ENCODE measurements at regions not wholly inside any gene's neighbourhood (a gene's known extent, or its start where the extent isn't known, plus 50 kb on each side); places are given as distances from the start of the nearest gene placed in this dataset.
"Not testable (repeated sequence)": the region's sequence is repeated elsewhere in the genome, so short reads cannot be mapped to it uniquely, and the experiment has no call there.

DNA sequence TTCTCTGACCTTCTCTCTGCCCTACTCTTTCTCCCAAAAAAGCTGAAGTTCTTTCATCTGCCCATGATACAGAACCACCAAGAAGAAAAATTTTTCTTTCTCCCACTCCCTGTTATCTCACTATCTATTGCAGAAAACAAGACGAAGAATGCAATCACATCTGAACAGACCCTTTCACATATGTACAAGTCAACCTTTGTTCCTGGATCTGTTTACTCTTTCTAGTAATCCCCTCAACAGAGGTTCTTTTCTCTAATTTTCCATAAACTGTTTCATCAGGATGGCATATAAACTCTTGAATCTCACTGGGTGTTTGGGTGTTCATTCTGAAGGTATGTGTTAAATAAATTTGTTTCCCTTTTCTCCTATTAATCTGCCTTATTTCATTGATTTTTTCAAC, 1262.7 kb upstream of the NRXN1 start:
- DNase-seq (ENCODE audit: low spot score), result no peak

DNA sequence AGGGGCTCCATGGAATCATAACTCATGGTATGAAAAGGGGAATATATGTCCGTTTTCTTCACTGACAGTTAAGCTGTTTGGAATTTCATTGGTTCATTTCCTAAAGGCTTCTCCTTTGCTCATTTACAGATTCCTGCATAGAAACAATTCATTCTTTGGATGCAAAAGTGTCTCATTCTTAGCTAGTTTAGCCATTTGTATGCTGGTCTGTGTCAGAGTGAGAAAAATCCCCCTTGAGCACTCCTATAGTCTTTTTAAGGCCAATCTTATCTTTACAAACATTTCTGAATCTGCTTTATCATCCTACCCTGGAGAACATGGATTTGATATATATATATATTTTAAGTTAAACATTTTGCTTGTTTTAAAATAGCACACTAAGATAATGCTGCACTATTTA, 1260.9 kb upstream of the NRXN1 start:
- DNase-seq (ENCODE audit: low spot score), result no peak

DNA sequence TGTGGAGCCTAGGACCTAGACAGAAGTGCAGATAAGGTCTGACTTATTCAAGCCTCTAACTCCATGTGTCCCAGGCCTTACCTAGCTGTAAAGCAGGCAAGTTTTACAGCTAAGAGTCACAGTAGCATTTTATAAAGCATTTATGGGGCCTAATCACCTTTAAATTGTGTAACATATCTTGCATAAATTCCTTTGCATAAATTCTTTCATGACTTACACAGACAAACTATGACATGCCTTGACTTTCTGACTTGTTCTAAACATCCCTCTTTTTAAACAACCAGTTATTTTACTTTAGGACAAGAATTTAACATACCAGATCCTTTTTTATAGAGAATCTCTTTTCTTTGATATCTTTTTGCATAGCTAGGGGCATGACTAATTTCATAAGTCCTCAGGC, 1257.8 kb upstream of the NRXN1 start:
- DNase-seq (ENCODE audit: low spot score), result no peak

DNA sequence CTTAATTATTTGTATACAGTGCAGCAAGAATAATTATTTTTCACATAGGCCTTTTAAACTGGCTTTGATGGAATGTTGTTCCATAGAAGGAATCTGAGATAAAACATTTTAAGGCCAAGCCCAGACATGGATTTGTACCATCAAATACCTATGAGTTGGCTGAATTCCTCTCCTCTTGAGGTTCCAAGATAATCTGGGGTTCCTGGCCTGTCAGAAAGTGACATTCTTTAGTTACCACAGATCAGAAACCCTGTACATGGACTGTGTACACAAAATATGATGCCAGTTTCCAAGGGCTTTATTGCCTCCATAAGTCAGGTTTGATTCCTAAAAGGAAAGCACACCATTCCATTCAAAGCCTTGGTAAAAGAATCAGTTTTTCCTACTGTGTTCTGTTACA, 1256.7 kb upstream of the NRXN1 start:
- DNase-seq (ENCODE audit: low spot score), result no peak

DNA sequence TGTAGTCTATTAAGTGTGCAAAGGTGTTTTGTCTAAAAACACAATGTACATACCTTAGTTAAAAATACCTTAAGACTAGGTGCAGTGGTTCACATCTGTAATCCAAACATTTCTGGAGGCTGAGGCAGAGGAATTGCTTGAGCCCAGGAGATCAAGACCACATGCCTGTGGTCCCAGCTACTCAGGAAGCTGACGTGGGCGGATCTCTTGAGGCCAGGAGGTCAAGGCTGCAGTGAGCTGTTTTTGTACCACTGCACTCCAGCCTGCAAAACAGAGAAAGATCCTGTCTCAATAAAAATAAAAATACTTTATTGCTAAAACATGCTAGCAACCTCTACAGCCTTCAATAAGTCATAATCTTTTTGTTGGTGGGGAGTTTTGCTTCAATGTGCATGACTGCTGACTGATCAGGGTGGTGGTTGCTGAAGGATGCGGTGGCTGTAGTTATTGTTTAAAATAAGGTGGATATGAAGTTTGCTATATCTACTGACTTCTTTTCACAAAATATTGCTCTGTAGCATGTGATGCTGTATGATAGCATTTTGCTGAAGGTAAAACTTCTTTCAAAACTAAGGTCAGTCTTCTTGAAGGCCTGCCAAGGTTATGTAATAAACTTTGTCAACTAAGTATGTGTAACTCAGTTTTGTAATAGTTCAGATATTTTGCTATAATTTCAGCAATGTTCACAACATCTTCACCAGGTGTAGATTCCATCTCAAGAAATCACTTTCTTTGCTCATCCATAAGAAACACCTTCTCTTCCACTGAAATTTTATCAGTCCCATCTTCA, 1238.0 kb upstream of the NRXN1 start:
- no peak for DNase-seq (ENCODE audit: low spot score)

DNA sequence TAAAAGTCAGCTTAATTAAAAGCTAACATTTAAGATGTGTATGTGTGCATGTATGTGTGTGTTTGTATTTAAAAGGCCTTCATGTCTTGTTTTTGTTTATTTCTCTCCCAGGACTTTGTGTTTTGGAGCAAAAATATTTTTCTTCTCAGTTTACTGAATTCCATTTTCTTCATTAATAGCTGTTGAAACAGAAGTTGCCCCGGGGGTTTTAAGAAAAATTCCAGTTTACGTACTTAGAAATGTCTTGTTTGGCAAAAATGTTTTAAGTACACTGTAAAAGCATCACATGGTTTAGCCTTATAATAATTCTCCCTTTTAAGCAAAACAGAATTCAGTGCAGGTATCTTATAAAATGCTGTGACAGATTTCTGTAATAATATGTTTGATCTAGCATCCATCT, 1233.0 kb upstream of the NRXN1 start:
- DNase-seq (ENCODE audit: low spot score), result no peak

DNA sequence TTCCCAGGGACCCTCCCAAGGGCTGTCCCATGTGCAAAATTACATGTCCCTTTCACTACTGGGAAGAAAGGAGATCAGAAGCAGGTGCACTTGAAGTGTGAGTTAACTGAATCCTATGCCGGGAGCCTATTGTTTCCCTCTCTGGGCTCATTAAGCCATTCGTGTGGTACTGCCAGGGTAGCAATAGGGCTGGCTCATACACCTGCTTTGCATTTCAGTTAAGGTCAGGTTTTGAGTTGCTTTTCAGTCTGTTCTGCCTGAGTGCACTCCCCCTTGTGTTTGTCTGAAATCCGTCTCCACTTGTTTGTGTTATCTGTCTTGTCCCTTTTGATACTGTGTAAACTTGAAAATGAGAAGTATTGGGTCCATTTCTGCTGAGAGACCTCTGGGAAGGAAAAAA, 1232.6 kb upstream of the NRXN1 start:
- DNase-seq (ENCODE audit: low spot score), result no peak

DNA sequence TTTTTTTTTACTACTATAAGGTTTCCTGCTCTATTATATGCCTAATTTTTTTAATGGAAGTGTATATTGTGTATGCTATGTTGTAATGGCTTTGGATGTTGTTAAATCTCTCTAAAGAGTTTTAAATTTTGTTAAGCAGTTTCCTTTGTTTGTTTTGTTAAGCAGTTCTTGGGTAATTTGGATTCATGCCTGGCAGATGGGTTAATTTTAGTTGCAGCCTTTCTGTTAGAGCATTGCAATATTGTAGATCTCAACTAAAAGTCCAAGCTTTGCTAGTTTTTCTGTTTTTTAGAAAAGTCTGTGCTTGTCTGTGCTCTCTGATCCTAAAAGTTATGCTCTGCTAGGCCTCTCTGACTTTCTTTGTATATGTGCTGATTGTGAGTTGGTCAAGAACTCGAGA, 1229.0 kb upstream of the NRXN1 start:
- no peak for DNase-seq (ENCODE audit: low spot score)

DNA sequence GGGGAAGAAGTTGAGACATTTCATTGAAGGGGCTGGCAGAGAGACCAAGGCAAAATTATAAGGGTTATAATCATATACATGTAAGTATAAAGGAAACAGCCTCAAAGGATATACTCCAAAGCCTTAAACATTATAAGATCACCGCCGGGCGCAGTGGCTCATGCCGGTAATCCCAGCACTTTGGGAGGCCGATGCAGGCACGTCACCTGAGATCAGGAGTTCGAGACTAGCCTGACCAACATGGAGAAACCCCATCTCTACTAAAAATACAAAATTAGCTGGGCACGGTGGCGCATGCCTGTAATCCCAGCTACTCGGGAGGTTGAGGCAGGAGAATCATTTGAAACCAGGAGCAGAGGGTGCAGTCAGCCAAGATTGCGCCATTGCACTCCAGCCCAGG, 1227.0 kb upstream of the NRXN1 start:
- not testable (repeated sequence) for DNase-seq (ENCODE audit: low spot score)

DNA sequence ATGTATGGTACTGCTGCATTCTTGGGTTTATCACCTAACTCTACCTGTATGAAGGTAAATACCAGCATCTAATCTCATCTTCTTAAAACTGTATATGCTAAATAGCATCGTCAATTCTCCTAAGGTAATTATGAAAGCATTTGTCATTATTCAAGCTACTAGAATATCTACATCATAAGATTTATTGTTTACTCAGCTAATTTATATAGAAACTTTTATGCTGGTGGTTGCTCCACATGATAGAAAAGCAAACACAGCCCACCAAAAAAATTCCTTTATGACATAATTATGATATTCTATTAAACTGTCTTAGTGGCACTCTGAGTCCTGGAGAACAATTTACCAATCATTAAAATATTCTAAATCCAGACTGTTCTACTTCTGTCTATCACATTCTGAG, 1226.1 kb upstream of the NRXN1 start:
- no peak for DNase-seq (ENCODE audit: low spot score)

DNA sequence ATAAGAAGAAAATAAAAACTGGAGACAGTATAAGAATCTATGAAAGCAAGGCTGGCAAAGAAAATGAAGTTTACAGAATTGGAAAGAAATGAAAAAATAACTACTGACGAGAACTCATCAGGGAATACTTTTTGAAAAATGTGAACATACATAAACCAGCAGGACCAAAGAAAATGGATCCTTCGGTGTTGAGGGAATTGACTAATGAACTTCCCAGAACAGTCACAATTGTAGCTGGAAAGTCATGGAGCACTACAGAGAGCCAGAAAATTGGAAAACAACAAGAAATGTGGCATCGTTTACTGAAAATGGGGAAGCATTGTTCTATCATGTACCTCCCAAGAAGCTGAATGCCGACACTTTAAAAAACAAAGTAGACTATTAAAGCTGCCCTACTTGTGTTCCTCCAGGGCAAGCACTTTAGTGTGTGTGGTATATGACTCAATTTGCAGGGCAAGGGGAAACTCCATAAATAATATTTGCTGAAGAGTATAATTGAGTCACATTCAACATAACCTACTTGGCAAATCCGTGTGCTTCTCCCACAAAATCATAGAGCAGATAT, 1221.6 kb upstream of the NRXN1 start:
- no peak for DNase-seq (ENCODE audit: low spot score)

DNA sequence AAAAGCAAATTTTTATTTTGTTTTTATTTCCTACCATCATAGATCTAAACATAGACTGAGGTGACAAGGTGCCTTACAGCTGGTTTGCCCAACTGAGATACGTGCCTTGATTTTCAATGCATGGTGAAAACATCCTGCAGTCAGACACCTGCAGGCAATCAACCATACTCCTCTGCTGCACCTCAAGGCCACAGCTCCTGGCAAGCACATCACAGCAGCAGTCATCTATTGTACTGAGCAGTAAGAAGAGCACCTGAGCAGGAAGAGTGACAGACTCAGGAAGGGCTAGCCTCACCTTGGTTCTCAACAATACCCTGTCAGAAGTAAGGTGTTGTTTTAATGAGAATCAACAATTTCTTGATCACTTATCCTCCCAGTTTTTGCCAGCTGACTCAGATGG, 1206.8 kb upstream of the NRXN1 start:
- no peak for DNase-seq (ENCODE audit: low spot score)

DNA sequence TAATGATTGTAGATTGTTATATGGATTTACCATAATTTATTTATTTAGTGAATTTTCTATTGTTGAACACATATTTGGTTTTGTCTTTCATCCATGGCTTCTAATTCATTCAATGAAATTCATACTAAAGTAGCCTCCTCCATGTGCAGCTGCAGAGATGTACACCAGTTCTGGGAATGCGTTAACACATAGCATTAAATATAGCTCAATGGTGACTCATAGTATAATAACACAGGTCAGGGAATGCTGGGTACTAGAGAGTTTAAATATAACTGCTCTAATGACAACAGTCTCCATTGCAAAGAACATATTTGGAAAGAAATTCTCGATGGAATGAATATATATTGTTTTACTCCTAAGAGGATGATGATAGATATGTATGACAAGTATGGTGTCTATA, 1190.2 kb upstream of the NRXN1 start:
- no peak for DNase-seq (ENCODE audit: low spot score)

DNA sequence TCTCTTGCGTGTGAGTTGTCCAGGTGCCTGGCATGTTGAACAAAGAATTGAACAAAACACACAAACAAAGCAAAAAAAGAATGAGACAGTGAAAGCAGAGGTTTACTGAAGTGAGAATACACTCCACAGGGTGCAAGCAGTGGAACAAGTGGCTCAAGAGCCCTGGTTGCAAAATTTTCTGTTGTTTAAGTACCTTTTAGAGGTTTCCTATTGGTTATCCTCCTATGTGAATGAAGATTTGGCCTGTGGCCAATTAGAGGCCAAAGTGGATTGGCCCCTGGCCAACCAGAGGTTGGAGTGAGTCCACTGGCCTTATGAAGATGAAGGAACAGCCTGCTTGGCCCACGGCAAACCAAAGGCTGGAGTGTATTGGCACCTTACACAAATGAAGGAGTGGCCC, 1188.5 kb upstream of the NRXN1 start:
- no peak for DNase-seq (ENCODE audit: low spot score)

DNA sequence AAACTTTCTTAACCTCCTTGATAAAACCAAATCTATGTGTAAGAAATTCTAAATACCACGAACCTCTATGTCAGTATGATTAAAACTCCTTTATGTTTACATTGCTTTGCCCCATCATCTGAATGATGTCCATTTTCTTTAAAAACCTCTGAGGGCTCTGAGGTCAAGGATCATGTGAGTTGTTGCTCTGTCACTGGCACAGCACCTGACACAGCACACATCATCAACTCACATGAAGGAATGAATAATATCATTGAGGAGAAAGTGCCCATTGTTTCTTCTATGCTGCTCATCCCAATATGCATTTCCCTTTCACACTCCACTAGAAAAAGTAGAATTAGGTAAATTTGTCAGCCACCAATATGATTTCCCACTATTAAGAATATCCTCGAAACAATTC, 1178.7 kb upstream of the NRXN1 start:
- DNase-seq (ENCODE audit: low spot score), result no peak

DNA sequence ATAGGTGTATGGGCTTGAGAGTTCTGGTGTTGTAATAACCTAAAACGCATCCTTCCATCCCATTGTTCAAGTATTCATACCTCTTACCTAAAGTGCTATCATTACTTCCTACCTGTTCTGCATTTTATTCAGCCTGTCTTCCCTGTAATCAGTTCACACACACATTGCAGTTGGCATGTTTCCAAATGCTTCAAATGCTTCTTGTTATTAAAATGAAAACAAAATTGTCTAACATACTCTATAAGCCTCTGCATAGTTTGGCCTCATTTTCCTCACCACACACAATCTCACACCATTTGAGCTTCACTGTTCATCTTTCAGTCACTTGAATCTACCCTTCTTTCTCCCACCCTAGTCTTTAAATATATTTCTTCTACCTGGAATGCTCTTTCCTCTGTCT, 1178.2 kb upstream of the NRXN1 start:
- DNase-seq (ENCODE audit: low spot score), result no peak

DNA sequence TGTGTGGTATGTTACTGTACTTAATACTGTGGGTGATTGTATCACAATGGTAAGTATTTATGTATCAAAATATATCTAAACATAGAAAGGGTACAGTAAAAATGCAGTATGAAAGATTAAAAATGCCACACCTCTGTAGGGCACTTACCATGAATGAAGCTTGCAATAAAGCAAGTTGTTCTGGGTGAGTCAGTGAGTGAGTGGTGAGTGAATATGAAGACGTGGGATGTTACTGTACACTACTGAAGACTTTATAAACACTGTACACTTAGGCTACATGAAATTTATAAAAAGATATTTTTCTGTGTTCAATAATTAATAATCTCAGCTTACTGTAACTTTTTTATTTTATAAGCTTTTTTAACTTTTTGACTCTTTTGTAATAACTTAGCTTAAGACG, 1162.4 kb upstream of the NRXN1 start:
- no peak for DNase-seq (ENCODE audit: low spot score)

DNA sequence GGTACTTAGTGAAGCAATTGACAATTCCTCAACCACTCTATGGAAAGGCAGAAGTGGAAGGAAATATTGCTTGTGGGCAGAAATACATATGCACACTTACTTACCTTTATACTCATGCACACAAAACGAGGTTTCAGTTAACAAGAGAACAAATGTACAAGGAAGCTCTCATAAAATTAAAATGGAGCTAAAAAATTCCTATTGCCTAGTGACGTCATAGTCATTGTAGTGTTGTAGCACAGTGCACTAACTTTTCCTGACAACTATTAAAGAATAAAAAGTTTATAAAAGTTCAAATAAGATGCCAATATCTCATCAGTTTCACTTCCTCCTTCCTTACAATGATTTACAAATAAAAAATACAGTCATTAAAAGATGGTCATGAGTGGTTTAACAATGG, 1161.9 kb upstream of the NRXN1 start:
- DNase-seq (ENCODE audit: low spot score), result no peak

DNA sequence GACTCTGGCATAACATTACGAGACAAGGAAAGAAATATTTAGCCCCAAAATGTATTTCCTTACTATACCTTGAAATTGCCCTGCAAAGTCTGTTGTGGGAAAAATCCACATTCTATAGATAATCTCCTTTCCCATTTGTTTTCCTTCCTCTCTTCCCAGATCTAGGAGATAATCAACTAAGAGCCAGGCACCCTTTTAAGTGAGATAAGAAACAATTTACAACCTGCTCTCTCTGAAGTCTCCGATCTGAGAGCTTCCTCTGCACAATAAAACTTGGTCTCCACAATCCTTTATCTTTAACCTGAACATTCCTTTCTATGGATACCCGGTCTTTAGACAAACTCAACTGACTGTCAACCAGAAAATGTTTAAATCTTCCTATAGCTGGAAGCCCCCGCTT, 1160.7 kb upstream of the NRXN1 start:
- no peak for DNase-seq (ENCODE audit: low spot score)

DNA sequence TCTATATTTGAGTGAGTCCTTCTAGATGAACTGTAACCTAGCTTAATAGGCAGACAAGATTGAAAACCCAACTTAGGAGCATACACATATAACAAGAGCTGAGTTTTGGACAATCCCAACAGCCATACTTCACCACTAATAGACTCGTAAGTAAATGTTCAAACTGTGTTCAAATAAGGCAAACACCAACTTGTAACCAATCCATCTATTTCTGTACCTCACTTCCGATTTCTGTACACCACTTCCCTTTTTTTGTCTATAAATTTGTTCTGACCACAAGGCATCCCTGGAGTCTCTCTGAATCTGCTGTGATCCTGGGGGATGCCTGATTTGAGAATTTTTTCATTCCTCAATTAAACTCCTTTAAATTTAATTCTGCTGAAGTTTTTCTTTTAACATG, 1149.1 kb upstream of the NRXN1 start:
- DNase-seq (ENCODE audit: low spot score), result no peak

DNA sequence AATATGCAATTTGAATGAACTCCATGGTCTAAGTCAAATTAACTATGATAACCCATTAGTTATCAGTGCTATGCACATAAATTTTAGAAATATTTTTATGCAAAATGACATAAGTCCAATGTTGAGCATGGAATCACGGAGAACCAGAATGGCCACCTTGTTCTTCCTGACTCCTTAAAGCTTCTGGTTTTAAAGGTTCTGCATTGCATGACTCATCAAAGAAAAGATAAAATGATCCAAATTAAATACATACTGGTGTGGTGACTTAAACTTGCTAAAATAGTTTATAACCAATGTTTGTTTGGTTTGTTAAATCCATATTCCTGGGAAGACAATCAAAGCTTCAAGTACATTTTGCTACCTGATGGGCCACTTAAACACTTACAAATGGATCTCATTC, 1146.9 kb upstream of the NRXN1 start:
- DNase-seq (ENCODE audit: low spot score), result no peak

DNA sequence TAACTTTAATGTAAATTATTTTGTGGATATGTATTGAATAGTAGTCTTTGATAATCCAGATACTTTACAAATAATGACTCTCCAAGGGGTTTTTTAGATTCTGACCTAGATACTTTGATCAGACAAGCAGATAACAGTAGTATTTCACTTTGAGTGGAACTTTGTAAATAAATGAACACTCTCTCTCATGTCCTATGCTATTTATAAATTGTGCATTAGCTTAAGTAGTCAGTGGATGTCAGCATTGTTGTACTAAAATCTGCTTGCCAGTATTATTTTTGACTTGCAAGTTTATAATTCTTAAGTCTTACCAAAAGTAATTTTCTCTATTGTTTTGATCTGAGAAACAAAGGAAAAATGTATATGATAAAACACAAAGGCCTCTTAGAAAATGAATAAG, 1113.1 kb upstream of the NRXN1 start:
- DNase-seq (ENCODE audit: low spot score), result no peak

DNA sequence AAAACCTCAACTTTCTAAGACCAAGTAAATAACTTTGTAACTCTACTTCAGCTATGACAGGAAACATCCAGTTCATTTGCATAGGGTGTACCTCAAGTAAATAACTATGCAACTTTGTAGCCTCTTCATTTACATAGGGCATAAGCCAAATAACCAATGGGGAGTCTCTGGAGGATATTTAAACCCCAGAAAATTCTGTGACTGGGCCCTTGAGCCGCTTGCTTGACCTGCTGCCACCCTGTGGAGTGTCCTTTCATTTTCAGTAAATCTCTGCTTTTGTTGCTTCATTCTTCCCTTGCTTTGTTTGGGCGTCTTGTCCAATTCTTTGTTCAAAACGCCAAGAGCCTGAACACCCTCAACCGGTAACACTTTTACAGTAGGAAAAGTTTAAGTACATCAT, 1112.7 kb upstream of the NRXN1 start:
- no peak for DNase-seq (ENCODE audit: low spot score)

DNA sequence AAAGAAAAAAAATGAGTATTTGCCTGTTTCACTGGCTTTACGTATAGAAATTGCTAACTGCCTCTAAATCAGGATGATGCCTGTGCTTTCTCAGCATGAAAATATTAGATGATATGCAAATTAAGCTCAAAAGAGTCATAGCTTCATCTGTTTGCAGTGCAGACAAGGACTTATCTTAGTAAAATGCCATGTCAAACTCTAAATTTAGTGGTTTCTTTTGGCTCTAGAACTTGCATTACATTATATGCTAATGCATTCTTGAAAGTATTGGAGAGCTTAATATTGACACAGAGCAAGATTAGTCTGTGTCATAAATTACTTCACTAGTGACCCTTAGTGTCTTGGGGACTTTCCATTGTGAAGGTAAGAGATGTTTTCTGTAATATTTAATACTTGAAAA, 1109.1 kb upstream of the NRXN1 start:
- no peak for DNase-seq (ENCODE audit: low spot score)
